ENCODE measurements at regions not wholly inside any gene's neighbourhood (a gene's known extent, or its start where the extent isn't known, plus 50 kb on each side); places are given as distances from the start of the nearest gene placed in this dataset.

GRCh38 chr12:93009533-93009932 is 80.4 kb upstream of the EEA1 start:
- intact Hi-C loops (cut with DNase I): no loop called here
- DNase-seq (no peak), ATAC-seq (ENCODE audit: poor library complexity) (no peak)

- DNase-seq: no peak
- intact Hi-C loops (cut with DNase I): no loop called here
- no peak for ATAC-seq (ENCODE audit: poor library complexity)
Measured at GRCh38 chr12:93010461-93010860, 81.4 kb upstream of the EEA1 start.

- ATAC-seq (ENCODE audit: poor library complexity): no peak
- intact Hi-C loops (cut with DNase I): no loop called here
- DNase-seq: no peak
Measured at GRCh38 chr12:93011100-93011499, 82.0 kb upstream of the EEA1 start.

GRCh38 chr12:93015871-93016751 is 87.0 kb upstream of the EEA1 start:
- ATAC-seq (ENCODE audit: poor library complexity) (no peak), DNase-seq (no peak)
- intact Hi-C loops (cut with DNase I): no loop called here

GRCh38 chr12:93016752-93017350 is 87.8 kb upstream of the EEA1 start:
- intact Hi-C loops (cut with DNase I): no loop called here
- ATAC-seq (ENCODE audit: poor library complexity) (no peak), DNase-seq (no peak)

- DNase-seq: no peak
- no peak for ATAC-seq (ENCODE audit: poor library complexity)
- intact Hi-C loops (cut with DNase I): no loop called here
Measured at GRCh38 chr12:93018610-93019009, 89.5 kb upstream of the EEA1 start.

- no peak for ATAC-seq (ENCODE audit: poor library complexity)
- no peak for DNase-seq
- intact Hi-C loops (cut with DNase I): no loop called here
Measured at GRCh38 chr12:93019212-93019927, 90.3 kb upstream of the EEA1 start.

GRCh38 chr12:93019975-93020630 is 91.0 kb upstream of the EEA1 start:
- intact Hi-C loops (cut with DNase I): loop anchor here (10.0 kb wide), 1 partner anchor 105 kb away; no protein-coding TSS in a partner anchor
- ATAC-seq (ENCODE audit: poor library complexity): peak; percentile 12
- DNase-seq: no peak

GRCh38 chr12:93020631-93021597 is 91.8 kb upstream of the EEA1 start:
- intact Hi-C loops (cut with DNase I): loop anchor here (10.0 kb wide), 1 partner anchor 104 kb away; no protein-coding TSS in a partner anchor
- no peak for DNase-seq
- ATAC-seq (ENCODE audit: poor library complexity): no peak

- DNase-seq (no peak), ATAC-seq (ENCODE audit: poor library complexity) (peak; percentile 61)
- intact Hi-C loops (cut with DNase I): loop anchor here (10.0 kb wide), 1 partner anchor 102 kb away; no protein-coding TSS in a partner anchor
Measured at GRCh38 chr12:93022603-93023340, 93.7 kb upstream of the EEA1 start.

GRCh38 chr12:93025145-93026103 is 96.3 kb upstream of the EEA1 start:
- intact Hi-C loops (cut with DNase I): loop anchor here (10.0 kb wide), 1 partner anchor 99 kb away; no protein-coding TSS in a partner anchor
- ATAC-seq (ENCODE audit: poor library complexity): no peak
- DNase-seq: no peak

GRCh38 chr12:93027041-93027440 is 97.9 kb upstream of the EEA1 start:
- ATAC-seq (ENCODE audit: poor library complexity) (no peak), DNase-seq (no peak)
- intact Hi-C loops (cut with DNase I): loop anchor here (10.0 kb wide), 1 partner anchor 98 kb away; no protein-coding TSS in a partner anchor

GRCh38 chr12:93029091-93029490 is 100.0 kb upstream of the EEA1 start:
- ATAC-seq (ENCODE audit: poor library complexity) (peak; percentile 88), DNase-seq (peak; percentile 40)
- intact Hi-C loops (cut with DNase I): loop anchor here (10.0 kb wide), 1 partner anchor 96 kb away; no protein-coding TSS in a partner anchor

GRCh38 chr12:93031028-93031427 is 101.9 kb upstream of the EEA1 start:
- intact Hi-C loops (cut with DNase I): no loop called here
- ATAC-seq (ENCODE audit: poor library complexity) (no peak), DNase-seq (no peak)

GRCh38 chr12:93032758-93033157 is 103.7 kb upstream of the EEA1 start:
- intact Hi-C loops (cut with DNase I): no loop called here
- DNase-seq: no peak
- ATAC-seq (ENCODE audit: poor library complexity): no peak

- no peak for DNase-seq
Measured at GRCh38 chr12:93033948-93034347, 104.9 kb upstream of the EEA1 start.

More at GRCh38 chr12:93033948-93034347, 104.9 kb upstream of the EEA1 start:
- ATAC-seq (ENCODE audit: poor library complexity): no peak
- intact Hi-C loops (cut with DNase I): no loop called here
